CD14-positive monocyte (primary cell): ENCODE measurements at regions not wholly inside any gene's neighbourhood (a gene's known extent, or its start where the extent isn't known, plus 50 kb on each side); places are given as distances from the start of the nearest gene placed in this dataset.

Experiments
- DNase-seq, 3 donors: peaks; one replicate each; pipeline ENCODE4 v3.0.0-alpha.2; 2011 to 2022
- H2AFZ ChIP-seq: 2 replicates; pipeline ENCODE4 v1.6.0; 2012; ENCODE audit warnings: mild to moderate bottlenecking, low read depth, low read length, inconsistent platforms; ENCODE audit not compliant: insufficient read depth, poor library complexity, severe bottlenecking
- H3K27ac ChIP-seq, 2 donors: 1 replicate in 1 of 2; 2 replicates in 1 of 2; pipeline ENCODE4 v1.5.1; 2012 to 2013; ENCODE audit warnings: low read length in 2 of 2, control low read depth in 1 of 2, inconsistent platforms in 1 of 2, low read depth in 1 of 2, mild to moderate bottlenecking in 1 of 2
- H3K27me3 ChIP-seq, 2 donors: one replicate each; pipeline versions ENCODE4 v1.6.0 to v1.6.1; 2011 to 2013; ENCODE audit warnings: low read length in 2 of 2; ENCODE audit not compliant: control insufficient read depth in 2 of 2, insufficient read depth in 2 of 2
- H3K36me3 ChIP-seq, 2 donors: replicated peaks in 1 of 2; 1 replicate in 1 of 2; 2 replicates in 1 of 2; pipeline versions ENCODE4 v1.5.1 to v1.6.1; 2012 to 2013; ENCODE audit warnings: low read length in 2 of 2, control low read depth in 1 of 2, inconsistent platforms in 1 of 2, mild to moderate bottlenecking in 1 of 2; ENCODE audit not compliant: insufficient read depth in 2 of 2, control insufficient read depth in 1 of 2
- H3K4me1 ChIP-seq, 2 donors: 1 replicate in 1 of 2; 2 replicates in 1 of 2; pipeline versions ENCODE4 v1.5.1 to v1.6.1; 2012 to 2013; ENCODE audit warnings: low read length in 2 of 2, control low read depth in 1 of 2, inconsistent platforms in 1 of 2, mild to moderate bottlenecking in 1 of 2, moderate library complexity in 1 of 2; ENCODE audit not compliant: insufficient read depth in 2 of 2, control insufficient read depth in 1 of 2
- H3K4me2 ChIP-seq: replicated peaks from 2 replicates; pipeline ENCODE3; 2012; ENCODE audit warnings: low read length, moderate library complexity, mild to moderate bottlenecking; ENCODE audit not compliant: poor library complexity, severe bottlenecking; ENCODE audit errors: extremely low read depth
- H3K4me3 ChIP-seq, 3 experiments: fragments of 200-600 bp in 1 of 3; sonication (generic) in 1 of 3; replicated peaks in 1 of 3; 1 replicate in 2 of 3; 2 replicates in 1 of 3; pipeline ENCODE4 v1.5.1; 2011 to 2013; ENCODE audit warnings: low read length in 3 of 3, mild to moderate bottlenecking in 3 of 3, control low read depth in 2 of 3, low read depth in 2 of 3, inconsistent platforms in 1 of 3, moderate library complexity in 1 of 3
- H3K79me2 ChIP-seq: 2 replicates; pipeline ENCODE4 v1.6.0; 2012; ENCODE audit warnings: mild to moderate bottlenecking, control low read depth, inconsistent platforms, low read length, moderate library complexity; ENCODE audit not compliant: insufficient read depth
- H3K9ac ChIP-seq: 2 replicates; pipeline ENCODE4 v1.6.0; 2017; ENCODE audit warnings: low read length, mild to moderate bottlenecking; ENCODE audit not compliant: insufficient read depth, poor library complexity, severe bottlenecking
- H3K9me3 ChIP-seq, 2 donors: replicated peaks in 1 of 2; 1 replicate in 1 of 2; 2 replicates in 1 of 2; pipeline versions ENCODE4 v1.5.1 to v1.6.1; 2012 to 2013; ENCODE audit warnings: low read length in 2 of 2, control low read depth in 1 of 2; ENCODE audit not compliant: control insufficient read depth in 1 of 2, insufficient read depth in 1 of 2
- H4K20me1 ChIP-seq: 2 replicates; pipeline ENCODE4 v1.6.0; 2012; ENCODE audit warnings: mild to moderate bottlenecking, low read length, control low read depth, moderate library complexity; ENCODE audit not compliant: insufficient read depth
- H3K27ac Mint-ChIP-seq, 7 donors: one replicate each; pipeline ENCODE4 v1.8.0; 2020; ENCODE audit warnings: mild to moderate bottlenecking in 7 of 7, mixed read lengths in 7 of 7, moderate library complexity in 6 of 7, inconsistent platforms in 2 of 7
- H3K27me3 Mint-ChIP-seq, 3 donors: one replicate each; pipeline ENCODE4 v1.8.0; 2021 to 2022; ENCODE audit warnings: low read depth in 3 of 3, mild to moderate bottlenecking in 3 of 3, mixed read lengths in 3 of 3, moderate library complexity in 3 of 3, inconsistent platforms in 1 of 3
- H3K36me3 Mint-ChIP-seq, 2 donors: one replicate each; pipeline ENCODE4 v1.8.0; 2020; ENCODE audit warnings: mixed read lengths in 2 of 2, inconsistent platforms in 1 of 2, mild to moderate bottlenecking in 1 of 2
- H3K4me1 Mint-ChIP-seq: one replicate; pipeline ENCODE4 v1.8.0; 2020; ENCODE audit warnings: mild to moderate bottlenecking, mixed read lengths
- H3K4me3 Mint-ChIP-seq, 2 donors: one replicate each; pipeline ENCODE4 v1.8.0; 2020; ENCODE audit warnings: mild to moderate bottlenecking in 2 of 2, mixed read lengths in 2 of 2, moderate library complexity in 1 of 2
- H3K9me3 Mint-ChIP-seq, 7 donors: one replicate each; pipeline ENCODE4 v1.8.0; 2020 to 2022; ENCODE audit warnings: mixed read lengths in 7 of 7, mild to moderate bottlenecking in 6 of 7, moderate library complexity in 6 of 7, inconsistent platforms in 2 of 7
- CTCF ChIP-seq: fragments of 200-600 bp; IDR thresholded peaks from one replicate; pipeline ENCODE4 v1.8.0; 2022; ENCODE audit warnings: antibody characterized with exemption, mild to moderate bottlenecking
- WGBS: methylation state at CpG from one replicate; pipeline ENCODE4 v1.1.5; 2013; ENCODE audit warnings: missing lambda C conversion rate; ENCODE audit not compliant: insufficient coverage; 5-methylcytosine and 5-hydroxymethylcytosine counted together
- intact Hi-C, 2 donors: fragments of 100-400 bp; cut with micrococcal nuclease; formaldehyde crosslinking; loops; one replicate each; pipeline versions ENCODE4 v1.15.0 to v1.15.1; 2023

GRCh38 chr17:79217473-79218135 lies 143.0 kb downstream of the ENGASE start:
- no peak overlapping the region for H3K27ac Mint-ChIP-seq
- Histone ChIP-seq H3K27ac (no peak overlapping the region), H3K9me3 (no peaks in the 10 kb centered on the region), H3K4me2 (no peak overlapping the region), H4K20me1 (no peaks in the 10 kb centered on the region), H3K9ac (no peak overlapping the region), H3K36me3 (no peaks in the 10 kb centered on the region), H2AFZ (no peak overlapping the region), H3K4me3 (no peak overlapping the region), H3K27me3 (peaks cover 0 to 30% of the 10 kb centered on the region in 2 donors), H3K4me1 (no peaks in the 10 kb centered on the region), H3K79me2 (no peaks in the 10 kb centered on the region)
- WGBS = 85% methylated on average over 12 of the region's 12 CpGs
- H3K27me3 Mint-ChIP-seq = peaks cover 39 to 46% (median 39%) of the 10 kb centered on the region in 3 donors
- intact Hi-C loops = no loop called here
- no peaks in the 10 kb centered on the region for H3K36me3 Mint-ChIP-seq
- H3K9me3 Mint-ChIP-seq = peaks cover 0 to 5% (median 0%) of the 10 kb centered on the region in 7 donors
- DNase-seq = no peak
- H3K4me3 Mint-ChIP-seq = no peak overlapping the region
- H3K4me1 Mint-ChIP-seq = peaks cover 4% of the 10 kb centered on the region
- no peak for TF ChIP-seq CTCF

- Histone ChIP-seq H3K36me3 (no peaks in the 10 kb centered on the region), H3K9me3 (no peaks in the 10 kb centered on the region), H3K4me2 (no peak overlapping the region), H3K4me3 (no peak overlapping the region), H2AFZ (no peak overlapping the region), H4K20me1 (no peaks in the 10 kb centered on the region), H3K27me3 (peaks cover 0 to 27% of the 10 kb centered on the region in 2 donors), H3K9ac (no peak overlapping the region), H3K27ac (no peak overlapping the region), H3K79me2 (no peaks in the 10 kb centered on the region), H3K4me1 (no peaks in the 10 kb centered on the region)
- DNase-seq = no peak
- H3K4me3 Mint-ChIP-seq = no peak overlapping the region
- H3K27ac Mint-ChIP-seq = peak overlapping the region in 1 of 7 donors; percentile 18
- H3K27me3 Mint-ChIP-seq = peaks cover 39 to 42% (median 42%) of the 10 kb centered on the region in 3 donors
- no peak for TF ChIP-seq CTCF
- peaks cover 0 to 5% (median 0%) of the 10 kb centered on the region in 7 donors for H3K9me3 Mint-ChIP-seq
- no peaks in the 10 kb centered on the region for H3K36me3 Mint-ChIP-seq
- WGBS = 83% methylated on average over 4 of the region's 6 CpGs
- intact Hi-C loops = no loop called here
- peaks cover 4% of the 10 kb centered on the region for H3K4me1 Mint-ChIP-seq
Observed at GRCh38 chr17:79216826-79217225, 142.2 kb downstream of the ENGASE start.
